ENCODE measurements at regions not wholly inside any gene's neighbourhood (a gene's known extent, or its start where the extent isn't known, plus 50 kb on each side); places are given as distances from the start of the nearest gene placed in this dataset.

GRCh38 chr1:38667626-38668025 lies 191.9 kb downstream of the RRAGC start:
- Histone ChIP-seq H3K9me3 (replicated peaks in 1 of 3) (no peaks in the 10 kb centered on the region), H3K27ac (no peak overlapping the region), H3K27me3 (no peaks in the 10 kb centered on the region), H3K4me1 (replicated peaks in 1 of 2) (no peaks in the 10 kb centered on the region), H3K4me3 (no peak overlapping the region), H3K36me3 (replicated peaks in 1 of 2) (no peaks in the 10 kb centered on the region)
- DNase-seq, result no peak
- 55 to 71% (median 61%) methylated on average over 4 of the region's 4 CpGs for WGBS, 4 donors
- TF ChIP-seq POLR2A (IDR thresholded peaks at IDR 0.05) (no peak), CTCF (IDR thresholded peaks at IDR 0.05) (no peak)
- intact Hi-C loops (cut with DNase I), result no loop called here

GRCh38 chr1:38662126-38662525 lies 197.4 kb downstream of the RRAGC start:
- no peaks in the 10 kb centered on the region for H3K27me3 ChIP-seq
- no peaks in the 10 kb centered on the region for H3K4me1 ChIP-seq (replicated peaks in 1 of 2)
- no peak for DNase-seq
- no peaks in the 10 kb centered on the region for H3K36me3 ChIP-seq (replicated peaks in 1 of 2)
- no peak for TF ChIP-seq CTCF (IDR thresholded peaks at IDR 0.05)
- no peak for TF ChIP-seq POLR2A (IDR thresholded peaks at IDR 0.05)
- H3K9me3 ChIP-seq (replicated peaks in 1 of 3), result no peaks in the 10 kb centered on the region
- 70 to 78% (median 74%) methylated on average over 7 of the region's 7 CpGs for WGBS, 4 donors
- intact Hi-C loops (cut with DNase I), result no loop called here
- no peak overlapping the region for H3K4me3 ChIP-seq
- H3K27ac ChIP-seq, result no peak overlapping the region

GRCh38 chr1:38658883-38659282 lies 200.7 kb downstream of the RRAGC start:
- Histone ChIP-seq H3K27me3 (peaks cover 3% of the 10 kb centered on the region), H3K4me3 (no peak overlapping the region), H3K27ac (no peak overlapping the region), H3K9me3 (replicated peaks in 1 of 3) (no peaks in the 10 kb centered on the region), H3K4me1 (replicated peaks in 1 of 2) (no peaks in the 10 kb centered on the region), H3K36me3 (replicated peaks in 1 of 2) (no peaks in the 10 kb centered on the region)
- intact Hi-C loops (cut with DNase I), result no loop called here
- no peak for TF ChIP-seq POLR2A (IDR thresholded peaks at IDR 0.05)
- no peak for TF ChIP-seq CTCF (IDR thresholded peaks at IDR 0.05)
- WGBS, 4 donors, result 47 to 73% (median 63%) methylated on average over 1 of the region's 1 CpG
- no peak for DNase-seq

- 76 to 91% (median 87%) methylated on average over 2 of the region's 2 CpGs for WGBS, 4 donors
- peaks cover 3% of the 10 kb centered on the region for H3K27me3 ChIP-seq
- no peak for DNase-seq
These were observed 201.7 kb downstream of the RRAGC start for GRCh38 chr1:38657873-38658272.

More at GRCh38 chr1:38657873-38658272, 201.7 kb downstream of the RRAGC start:
- Histone ChIP-seq H3K9me3 (replicated peaks in 1 of 3) (no peaks in the 10 kb centered on the region), H3K4me1 (replicated peaks in 1 of 2) (no peaks in the 10 kb centered on the region), H3K4me3 (no peak overlapping the region), H3K36me3 (replicated peaks in 1 of 2) (no peaks in the 10 kb centered on the region), H3K27ac (no peak overlapping the region)
- no peak for TF ChIP-seq CTCF (IDR thresholded peaks at IDR 0.05)
- no peak for TF ChIP-seq POLR2A (IDR thresholded peaks at IDR 0.05)
- intact Hi-C loops (cut with DNase I), result no loop called here

Data from adrenal gland (tissue), 9 donors.